ENCODE measurements at regions not wholly inside any gene's neighbourhood (a gene's known extent, or its start where the extent isn't known, plus 50 kb on each side); places are given as distances from the start of the nearest gene placed in this dataset.

DNA sequence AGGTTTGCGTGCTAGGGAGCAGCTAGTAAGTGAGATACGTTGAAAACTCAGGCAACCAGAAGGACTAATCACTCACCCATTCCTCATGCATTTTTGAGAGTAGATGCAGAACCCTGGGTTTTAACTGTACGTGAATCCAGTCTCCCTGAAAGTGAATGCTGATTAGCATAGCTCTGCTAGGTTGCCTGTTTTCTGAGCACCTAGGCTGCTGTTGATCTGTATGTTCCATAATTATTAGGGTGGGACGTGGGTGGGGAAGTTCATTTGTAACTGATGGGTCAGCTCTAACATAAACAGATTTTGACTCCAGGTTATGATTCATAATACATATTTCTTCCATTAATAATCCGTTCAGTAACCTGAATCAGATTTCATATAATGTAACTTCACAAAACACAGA lies 379.0 kb upstream of the FANCL start:
- H3K27me3 ChIP-seq (ENCODE audit: insufficient read depth, low read length): no peaks in the 10 kb centered on the region
- intact Hi-C loops (cut with micrococcal nuclease): no loop called here
- peaks cover 0 to 3% (median 0%) of the 10 kb centered on the region in 8 donors for H3K9me3 Mint-ChIP-seq
- H3K27me3 Mint-ChIP-seq: no peaks in the 10 kb centered on the region
- H3K4me3 ChIP-seq (ENCODE audit: low read length in 2 of 2): no peak overlapping the region
- ChIA-PET CTCF (ENCODE audit: partially characterized antibody) (no interaction called here), POLR2A (ENCODE audit: partially characterized antibody) (no interaction called here)
- H3K4me1 ChIP-seq (ENCODE audit: insufficient read depth, low read length): no peaks in the 10 kb centered on the region
- H3K4me1 Mint-ChIP-seq: peaks cover 0 to 2% (median 0%) of the 10 kb centered on the region in 4 donors
- no peak overlapping the region for H3K27ac ChIP-seq (ENCODE audit: low read depth, low read length)
- no peak for DNase-seq
- no peak overlapping the region for H3K4me3 Mint-ChIP-seq
- no peaks in the 10 kb centered on the region for H3K36me3 ChIP-seq (ENCODE audit: insufficient read depth, low read length)
- no peaks in the 10 kb centered on the region for H3K9me3 ChIP-seq (ENCODE audit: control insufficient read depth in 1 of 2, low read length in 2 of 2)
- H3K36me3 Mint-ChIP-seq: no peaks in the 10 kb centered on the region
- H3K27ac Mint-ChIP-seq: no peak overlapping the region

DNA sequence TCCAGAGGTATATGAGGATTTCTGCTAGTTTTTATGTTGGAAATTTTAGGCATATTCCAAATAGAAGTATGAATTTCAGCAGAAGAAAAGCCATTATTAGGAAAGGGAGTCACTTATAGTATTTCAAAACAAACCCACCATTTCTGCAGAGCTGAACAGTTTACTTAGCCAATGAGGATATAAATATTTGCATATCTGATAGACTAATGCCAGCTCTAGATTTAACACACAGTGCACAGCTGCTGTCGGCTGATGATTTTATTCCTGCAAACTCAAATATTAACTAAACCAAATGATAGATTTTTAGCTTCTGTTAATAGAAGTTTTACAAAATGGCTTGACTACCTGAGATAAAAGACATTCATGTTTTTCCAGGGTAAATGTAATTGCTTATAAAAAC lies 375.8 kb upstream of the FANCL start:
- DNase-seq: no peak
- Mint-ChIP-seq H3K27me3 (no peaks in the 10 kb centered on the region), H3K36me3 (no peaks in the 10 kb centered on the region), H3K27ac (no peak overlapping the region), H3K9me3 (peaks cover 0 to under 1% (median 0%) of the 10 kb centered on the region in 8 donors), H3K4me3 (no peak overlapping the region), H3K4me1 (peaks cover 0 to 6% (median 0%) of the 10 kb centered on the region in 4 donors)
- no peaks in the 10 kb centered on the region for H3K4me1 ChIP-seq (ENCODE audit: insufficient read depth, low read length)
- CTCF ChIA-PET (ENCODE audit: partially characterized antibody): no interaction called here
- H3K36me3 ChIP-seq (ENCODE audit: insufficient read depth, low read length): no peaks in the 10 kb centered on the region
- H3K9me3 ChIP-seq (ENCODE audit: control insufficient read depth in 1 of 2, low read length in 2 of 2): no peaks in the 10 kb centered on the region
- H3K27me3 ChIP-seq (ENCODE audit: insufficient read depth, low read length): no peaks in the 10 kb centered on the region
- intact Hi-C loops (cut with micrococcal nuclease): no loop called here
- H3K4me3 ChIP-seq (ENCODE audit: low read length in 2 of 2): no peak overlapping the region
- H3K27ac ChIP-seq (ENCODE audit: low read depth, low read length): no peak overlapping the region
- POLR2A ChIA-PET (ENCODE audit: partially characterized antibody): no interaction called here

DNA sequence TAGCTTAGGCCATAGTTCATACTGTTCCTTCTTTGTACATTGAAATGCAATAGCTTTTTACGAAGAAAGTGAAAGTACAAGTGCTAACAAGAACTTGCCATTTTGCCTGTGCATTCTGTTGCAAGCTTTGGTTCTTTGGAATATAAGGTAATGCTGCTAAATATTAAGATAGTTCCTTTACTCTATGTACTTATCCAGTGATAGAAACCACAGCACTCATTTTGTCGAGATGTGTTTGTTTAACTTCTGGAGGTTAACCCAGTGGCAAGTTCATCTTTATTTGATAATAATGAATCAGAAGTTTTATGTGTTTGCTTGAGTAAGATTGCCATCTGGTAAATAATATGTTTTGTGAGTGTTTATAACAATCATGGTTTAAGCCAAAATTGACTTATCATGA lies 373.1 kb upstream of the FANCL start:
- Mint-ChIP-seq H3K36me3 (no peaks in the 10 kb centered on the region), H3K27me3 (no peaks in the 10 kb centered on the region), H3K27ac (no peak overlapping the region), H3K9me3 (no peaks in the 10 kb centered on the region), H3K4me1 (peaks cover 0 to 6% (median 0%) of the 10 kb centered on the region in 4 donors), H3K4me3 (no peak overlapping the region)
- Histone ChIP-seq H3K4me1 (ENCODE audit: insufficient read depth, low read length) (no peaks in the 10 kb centered on the region), H3K9me3 (ENCODE audit: control insufficient read depth in 1 of 2, low read length in 2 of 2) (no peaks in the 10 kb centered on the region), H3K27ac (ENCODE audit: low read depth, low read length) (no peak overlapping the region), H3K4me3 (ENCODE audit: low read length in 2 of 2) (no peak overlapping the region), H3K36me3 (ENCODE audit: insufficient read depth, low read length) (no peaks in the 10 kb centered on the region), H3K27me3 (ENCODE audit: insufficient read depth, low read length) (no peaks in the 10 kb centered on the region)
- POLR2A ChIA-PET (ENCODE audit: partially characterized antibody): no interaction called here
- DNase-seq: no peak
- CTCF ChIA-PET (ENCODE audit: partially characterized antibody): no interaction called here
- intact Hi-C loops (cut with micrococcal nuclease): no loop called here

DNA sequence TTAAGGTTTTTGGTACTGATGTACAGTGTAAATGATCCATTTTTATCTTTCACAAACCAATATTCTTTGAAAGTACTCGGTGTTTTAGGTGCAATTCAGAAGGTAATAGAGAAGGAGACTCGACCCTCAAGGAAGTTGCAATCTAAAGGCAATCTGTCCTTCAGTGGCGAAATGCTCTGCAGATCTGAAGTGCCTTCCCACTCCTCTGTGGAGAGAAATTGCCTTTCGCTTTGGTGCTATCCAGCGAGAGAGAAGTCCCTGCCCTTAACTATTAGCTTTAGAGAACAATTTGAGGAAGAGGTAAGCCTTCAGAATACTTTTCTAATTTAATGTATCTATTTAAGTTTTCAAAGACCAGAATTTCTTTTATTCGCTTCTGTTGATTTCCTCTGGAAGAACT lies 371.8 kb upstream of the FANCL start:
- H3K27me3 ChIP-seq (ENCODE audit: insufficient read depth, low read length): no peaks in the 10 kb centered on the region

DNA sequence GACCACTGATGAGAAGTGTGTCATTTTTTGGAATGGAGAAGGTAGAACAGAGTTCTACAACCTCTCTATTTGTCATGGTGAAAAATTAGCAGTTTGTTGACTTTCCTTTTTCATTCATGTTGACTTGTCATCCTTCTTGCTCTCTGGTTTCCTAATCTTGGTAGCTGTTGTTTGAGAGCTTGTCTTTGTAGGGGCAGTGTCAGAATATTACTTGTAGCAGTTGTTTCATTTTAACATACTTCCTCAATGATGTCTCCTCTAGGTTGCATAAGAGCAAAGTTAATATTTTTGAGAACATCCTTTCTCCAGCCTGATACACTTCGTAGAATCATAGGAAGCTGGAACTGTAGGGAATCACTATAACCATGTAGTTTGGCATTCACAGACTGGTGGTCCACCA lies 368.2 kb upstream of the FANCL start:
- no peak overlapping the region for H3K4me3 Mint-ChIP-seq
- no peaks in the 10 kb centered on the region for H3K27me3 Mint-ChIP-seq
- H3K27ac ChIP-seq (ENCODE audit: low read depth, low read length): no peak overlapping the region

More for the DNA sequence above, 371.8 kb upstream of the FANCL start:
- no peaks in the 10 kb centered on the region for H3K9me3 ChIP-seq (ENCODE audit: control insufficient read depth in 1 of 2, low read length in 2 of 2)
- ChIA-PET CTCF (ENCODE audit: partially characterized antibody) (no interaction called here), POLR2A (ENCODE audit: partially characterized antibody) (no interaction called here)
- Mint-ChIP-seq H3K9me3 (no peaks in the 10 kb centered on the region), H3K36me3 (no peaks in the 10 kb centered on the region), H3K4me1 (peaks cover 0 to 6% (median 0%) of the 10 kb centered on the region in 4 donors), H3K27ac (no peak overlapping the region), H3K4me3 (no peak overlapping the region), H3K27me3 (no peaks in the 10 kb centered on the region)
- H3K36me3 ChIP-seq (ENCODE audit: insufficient read depth, low read length): no peaks in the 10 kb centered on the region
- no peak for DNase-seq
- intact Hi-C loops (cut with micrococcal nuclease): no loop called here
- no peak overlapping the region for H3K4me3 ChIP-seq (ENCODE audit: low read length in 2 of 2)
- H3K27ac ChIP-seq (ENCODE audit: low read depth, low read length): no peak overlapping the region
- H3K4me1 ChIP-seq (ENCODE audit: insufficient read depth, low read length): no peaks in the 10 kb centered on the region

DNA sequence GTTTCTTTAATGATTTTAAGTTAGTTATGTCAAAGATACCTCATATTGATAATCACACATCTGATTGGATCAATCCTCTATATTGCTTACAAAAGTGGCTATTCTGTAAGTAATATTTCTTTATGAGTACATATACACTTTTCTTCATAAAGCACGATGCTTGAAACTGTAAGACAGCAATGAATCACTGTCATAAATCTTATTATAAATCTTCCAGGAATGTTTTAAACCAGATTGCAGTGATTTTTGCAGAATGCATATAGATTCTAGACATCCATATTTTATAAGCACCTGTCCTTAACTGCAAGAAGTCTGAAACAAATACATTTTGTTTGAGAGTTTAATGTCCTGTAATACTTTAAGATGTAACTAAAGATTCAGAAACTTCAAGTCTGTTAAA lies 367.0 kb upstream of the FANCL start:
- Histone ChIP-seq H3K4me1 (ENCODE audit: insufficient read depth, low read length) (no peaks in the 10 kb centered on the region), H3K36me3 (ENCODE audit: insufficient read depth, low read length) (no peaks in the 10 kb centered on the region), H3K27me3 (ENCODE audit: insufficient read depth, low read length) (no peaks in the 10 kb centered on the region), H3K27ac (ENCODE audit: low read depth, low read length) (no peak overlapping the region), H3K9me3 (ENCODE audit: control insufficient read depth in 1 of 2, low read length in 2 of 2) (no peaks in the 10 kb centered on the region), H3K4me3 (ENCODE audit: low read length in 2 of 2) (no peak overlapping the region)
- no peaks in the 10 kb centered on the region for H3K27me3 Mint-ChIP-seq
- H3K4me3 Mint-ChIP-seq: no peak overlapping the region
- CTCF ChIA-PET (ENCODE audit: partially characterized antibody): no interaction called here
- DNase-seq: no peak
- peaks cover 0 to 2% (median 0%) of the 10 kb centered on the region in 8 donors for H3K9me3 Mint-ChIP-seq
- H3K4me1 Mint-ChIP-seq: no peaks in the 10 kb centered on the region
- POLR2A ChIA-PET (ENCODE audit: partially characterized antibody): no interaction called here
- intact Hi-C loops (cut with micrococcal nuclease): no loop called here
- H3K27ac Mint-ChIP-seq: no peak overlapping the region
- no peaks in the 10 kb centered on the region for H3K36me3 Mint-ChIP-seq

More for the DNA sequence above, 368.2 kb upstream of the FANCL start:
- intact Hi-C loops (cut with micrococcal nuclease): no loop called here
- ChIA-PET CTCF (ENCODE audit: partially characterized antibody) (no interaction called here), POLR2A (ENCODE audit: partially characterized antibody) (no interaction called here)
- H3K27me3 ChIP-seq (ENCODE audit: insufficient read depth, low read length): no peaks in the 10 kb centered on the region
- H3K4me1 ChIP-seq (ENCODE audit: insufficient read depth, low read length): no peaks in the 10 kb centered on the region
- no peaks in the 10 kb centered on the region for H3K9me3 ChIP-seq (ENCODE audit: control insufficient read depth in 1 of 2, low read length in 2 of 2)
- Mint-ChIP-seq H3K27ac (no peak overlapping the region), H3K9me3 (peaks cover 0 to 2% (median 0%) of the 10 kb centered on the region in 8 donors), H3K36me3 (no peaks in the 10 kb centered on the region), H3K4me1 (peaks cover 0 to 2% (median 0%) of the 10 kb centered on the region in 4 donors)
- H3K36me3 ChIP-seq (ENCODE audit: insufficient read depth, low read length): no peaks in the 10 kb centered on the region
- no peak overlapping the region for H3K4me3 ChIP-seq (ENCODE audit: low read length in 2 of 2)
- no peak for DNase-seq

DNA sequence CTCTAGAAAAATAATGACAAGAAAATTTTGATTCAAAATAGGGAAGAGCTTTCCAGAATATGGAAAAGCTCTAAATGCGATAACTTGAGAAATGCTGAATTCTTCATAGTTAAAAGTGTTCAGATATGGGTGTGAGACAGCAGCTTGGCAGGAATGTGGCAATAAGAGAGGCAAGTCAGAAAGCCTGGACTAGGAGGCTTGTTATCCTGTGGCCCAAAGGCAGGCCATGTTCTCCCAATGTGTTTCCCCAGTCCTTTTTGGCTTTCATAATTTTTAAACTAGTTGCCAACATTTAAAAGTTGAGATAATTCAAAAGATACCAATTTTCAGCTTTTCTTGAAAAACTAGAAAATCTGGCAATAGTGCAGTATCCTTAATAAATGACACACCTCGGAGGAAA lies 366.3 kb upstream of the FANCL start:
- H3K36me3 ChIP-seq (ENCODE audit: insufficient read depth, low read length): no peaks in the 10 kb centered on the region
- Mint-ChIP-seq H3K27me3 (no peaks in the 10 kb centered on the region), H3K27ac (no peak overlapping the region), H3K4me1 (no peaks in the 10 kb centered on the region), H3K4me3 (no peak overlapping the region), H3K36me3 (no peaks in the 10 kb centered on the region), H3K9me3 (peaks cover 0 to 2% (median 0%) of the 10 kb centered on the region in 8 donors)
- no peaks in the 10 kb centered on the region for H3K27me3 ChIP-seq (ENCODE audit: insufficient read depth, low read length)
- ChIA-PET POLR2A (ENCODE audit: partially characterized antibody) (no interaction called here), CTCF (ENCODE audit: partially characterized antibody) (no interaction called here)
- no peak overlapping the region for H3K27ac ChIP-seq (ENCODE audit: low read depth, low read length)
- no peaks in the 10 kb centered on the region for H3K4me1 ChIP-seq (ENCODE audit: insufficient read depth, low read length)
- no peak overlapping the region for H3K4me3 ChIP-seq (ENCODE audit: low read length in 2 of 2)
- no peak for DNase-seq
- intact Hi-C loops (cut with micrococcal nuclease): no loop called here
- no peaks in the 10 kb centered on the region for H3K9me3 ChIP-seq (ENCODE audit: control insufficient read depth in 1 of 2, low read length in 2 of 2)

DNA sequence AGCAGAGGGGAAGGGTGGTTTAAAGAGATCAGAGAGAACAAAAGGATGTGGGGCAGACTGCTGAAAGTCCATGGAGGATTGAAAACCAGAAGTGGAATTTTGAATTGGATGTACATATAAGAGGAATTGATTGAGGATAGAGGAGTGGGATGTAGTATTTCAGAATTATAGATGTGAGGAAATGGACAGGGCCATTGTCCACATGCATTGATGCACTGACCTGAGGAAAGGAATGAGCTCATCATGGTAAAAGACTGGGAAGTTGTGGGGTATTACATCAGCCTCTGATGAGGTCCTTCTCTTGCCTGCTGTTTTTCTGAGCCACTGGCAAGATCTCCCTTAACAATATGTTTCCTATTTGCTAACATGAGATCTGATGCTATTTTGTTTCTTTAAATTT lies 365.7 kb upstream of the FANCL start:
- CTCF ChIA-PET (ENCODE audit: partially characterized antibody): no interaction called here

More for the DNA sequence above, 365.7 kb upstream of the FANCL start:
- no peaks in the 10 kb centered on the region for H3K27me3 ChIP-seq (ENCODE audit: insufficient read depth, low read length)
- POLR2A ChIA-PET (ENCODE audit: partially characterized antibody): no interaction called here
- intact Hi-C loops (cut with micrococcal nuclease): no loop called here
- Mint-ChIP-seq H3K27ac (no peak overlapping the region), H3K4me3 (no peak overlapping the region), H3K27me3 (no peaks in the 10 kb centered on the region), H3K4me1 (no peaks in the 10 kb centered on the region), H3K9me3 (peaks cover 0 to 2% (median 0%) of the 10 kb centered on the region in 8 donors), H3K36me3 (no peaks in the 10 kb centered on the region)
- H3K36me3 ChIP-seq (ENCODE audit: insufficient read depth, low read length): no peaks in the 10 kb centered on the region
- DNase-seq: no peak
- H3K27ac ChIP-seq (ENCODE audit: low read depth, low read length): no peak overlapping the region
- H3K9me3 ChIP-seq (ENCODE audit: control insufficient read depth in 1 of 2, low read length in 2 of 2): no peaks in the 10 kb centered on the region
- no peaks in the 10 kb centered on the region for H3K4me1 ChIP-seq (ENCODE audit: insufficient read depth, low read length)
- no peak overlapping the region for H3K4me3 ChIP-seq (ENCODE audit: low read length in 2 of 2)
